ENCODE measurements at regions not wholly inside any gene's neighbourhood (a gene's known extent, or its start where the extent isn't known, plus 50 kb on each side); places are given as distances from the start of the nearest gene placed in this dataset.
"Not testable (repeated sequence)": the region's sequence is repeated elsewhere in the genome, so short reads cannot be mapped to it uniquely, and the experiment has no call there.

- DNase-seq (ENCODE audit: low read depth in 2 of 2) = no peak
Observed at GRCh38 chr4:152063621-152064240, 302.9 kb upstream of the GATB start.

DNA sequence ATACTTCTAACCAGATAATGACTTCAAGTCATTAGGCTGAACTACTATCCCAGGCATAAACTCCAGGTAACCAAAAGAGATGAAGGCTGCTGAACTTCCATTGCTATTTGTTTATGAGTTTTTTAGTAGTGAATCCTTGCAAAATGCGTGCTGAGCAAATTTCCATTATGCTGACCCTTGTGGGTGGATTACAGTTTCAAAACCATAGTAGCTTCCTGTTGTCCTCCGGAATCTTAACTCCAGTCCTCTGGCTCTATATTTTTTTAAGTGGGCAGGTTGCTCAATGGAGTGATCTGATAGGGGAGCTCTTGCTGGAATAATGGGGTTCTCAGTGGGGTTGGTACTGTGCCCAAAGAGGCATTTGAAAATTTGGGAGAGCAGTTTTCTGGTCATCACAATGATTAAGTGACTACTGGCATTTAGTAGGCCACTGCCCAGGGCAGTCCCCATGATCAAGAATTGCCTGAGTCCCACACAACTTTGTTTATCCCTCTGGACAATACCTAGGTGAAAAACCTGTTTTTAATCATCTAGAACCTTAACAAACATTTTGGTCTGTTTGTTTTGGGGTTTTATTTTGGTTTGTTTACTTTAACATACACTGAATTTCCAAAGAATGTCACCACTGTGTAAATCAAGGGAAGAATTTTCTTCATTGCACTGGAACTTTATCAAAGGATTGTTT is 302.3 kb upstream of the GATB start:
- DNase-seq (ENCODE audit: low read depth in 2 of 2) = no peak

- no peak for DNase-seq (ENCODE audit: low read depth in 2 of 2)
Observed at GRCh38 chr4:152054731-152055130, 293.9 kb upstream of the GATB start.

- DNase-seq (ENCODE audit: low read depth in 2 of 2) = no peak
Observed at GRCh38 chr4:152052451-152053057, 291.7 kb upstream of the GATB start.

DNA sequence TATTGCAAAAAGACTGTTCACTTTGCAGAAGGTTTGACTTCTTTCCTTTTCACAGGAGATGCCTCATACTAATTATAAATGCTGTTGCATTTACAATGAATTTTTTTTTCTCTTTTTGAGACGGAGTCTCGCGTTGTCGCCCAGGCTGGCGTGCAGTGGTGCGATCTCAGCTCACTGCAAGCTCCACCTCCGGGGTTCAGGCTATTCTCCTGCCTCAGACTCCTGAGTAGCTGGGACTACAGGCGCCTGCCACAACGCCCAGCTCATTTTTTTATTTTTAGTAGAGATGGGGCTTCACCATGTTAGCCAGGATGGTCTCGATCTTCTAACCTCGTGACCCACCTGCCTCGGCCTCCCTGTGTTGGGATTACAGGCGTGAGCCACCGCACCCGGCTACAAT is 290.5 kb upstream of the GATB start:
- not testable (repeated sequence) for DNase-seq (ENCODE audit: low read depth in 2 of 2)

GRCh38 chr4:152050106-152050505 is 289.3 kb upstream of the GATB start:
- no peak for DNase-seq (ENCODE audit: low read depth in 2 of 2)

DNA sequence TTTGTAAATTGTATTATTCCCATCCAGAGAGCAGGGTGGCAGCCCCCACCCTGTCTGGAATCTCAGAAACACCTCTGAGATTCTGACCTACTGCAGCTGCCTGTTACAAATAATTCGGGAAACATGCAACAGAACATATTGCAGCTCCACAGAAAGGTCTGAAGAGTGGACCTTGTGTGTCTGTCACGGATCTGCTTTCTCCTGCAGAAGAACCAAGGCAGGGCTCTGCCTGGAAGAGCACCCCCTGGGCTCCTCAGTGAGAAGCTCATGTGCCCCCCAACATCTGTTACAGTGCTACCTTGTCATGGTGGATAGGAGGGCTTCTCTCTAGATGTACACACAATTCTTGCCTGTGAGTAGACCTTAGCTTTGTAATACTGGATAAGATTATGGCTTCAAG is 286.6 kb upstream of the GATB start:
- DNase-seq (ENCODE audit: low read depth in 2 of 2) = no peak

- DNase-seq (ENCODE audit: low read depth in 2 of 2) = no peak
Observed at GRCh38 chr4:152045807-152046571, 285.2 kb upstream of the GATB start.

- DNase-seq (ENCODE audit: low read depth in 2 of 2) = no peak
Observed at GRCh38 chr4:152045449-152045806, 284.6 kb upstream of the GATB start.

DNA sequence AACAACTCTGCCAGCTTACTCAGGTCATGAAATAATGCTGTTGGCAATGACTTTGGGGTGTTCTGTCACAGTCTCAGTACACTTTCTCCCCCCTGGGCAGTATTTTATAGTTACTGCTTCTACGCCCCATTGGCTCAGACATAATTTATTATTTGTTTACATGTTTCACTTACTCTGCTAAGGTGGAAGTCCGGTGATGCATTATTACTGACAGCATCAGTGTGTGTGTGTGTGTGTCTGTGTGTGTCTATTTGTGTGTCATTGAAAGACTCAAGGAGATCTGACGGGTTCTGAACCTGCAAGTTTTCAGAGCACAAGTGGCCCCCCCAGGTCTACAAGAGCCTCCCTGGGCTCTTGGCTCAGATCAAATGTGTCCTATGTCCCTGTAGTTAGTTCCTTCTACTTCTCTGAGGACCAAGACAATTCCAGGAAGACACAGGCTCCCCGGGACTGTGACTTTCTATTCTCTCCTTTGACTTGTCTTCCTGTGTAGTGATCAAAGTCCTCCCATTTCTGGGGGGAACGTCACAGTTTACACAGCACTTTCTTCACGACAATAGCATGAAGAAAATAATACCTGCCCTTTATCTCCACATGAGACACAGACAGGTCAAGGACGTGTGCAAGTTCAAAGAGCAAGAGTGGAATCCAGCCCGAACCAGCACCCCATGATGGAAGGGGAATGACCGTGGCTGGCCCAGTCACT is 283.7 kb upstream of the GATB start:
- DNase-seq (ENCODE audit: low read depth in 2 of 2) = no peak

DNA sequence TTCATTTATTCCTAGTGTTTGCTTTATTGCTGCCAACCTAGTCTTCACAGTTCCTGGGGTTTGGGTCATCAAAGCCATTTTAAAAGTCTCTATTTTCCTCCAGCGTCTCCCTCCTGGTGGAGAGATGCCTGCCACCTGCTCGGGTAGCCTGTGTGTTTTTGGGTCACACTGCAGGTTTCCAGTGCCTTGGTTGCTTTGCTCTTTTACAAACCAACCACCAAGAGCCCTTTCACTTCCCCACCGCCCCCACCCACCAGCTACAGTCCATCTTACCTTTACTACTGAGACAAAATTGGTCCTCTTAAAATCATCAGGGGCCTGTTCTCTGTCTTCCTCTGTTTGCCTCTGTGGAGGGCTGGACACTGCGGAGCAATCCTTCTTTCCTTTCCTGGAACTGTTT is 280.5 kb upstream of the GATB start:
- DNase-seq (ENCODE audit: low read depth in 2 of 2) = no peak

GRCh38 chr4:152039691-152040090 is 278.9 kb upstream of the GATB start:
- no peak for DNase-seq (ENCODE audit: low read depth in 2 of 2)

DNA sequence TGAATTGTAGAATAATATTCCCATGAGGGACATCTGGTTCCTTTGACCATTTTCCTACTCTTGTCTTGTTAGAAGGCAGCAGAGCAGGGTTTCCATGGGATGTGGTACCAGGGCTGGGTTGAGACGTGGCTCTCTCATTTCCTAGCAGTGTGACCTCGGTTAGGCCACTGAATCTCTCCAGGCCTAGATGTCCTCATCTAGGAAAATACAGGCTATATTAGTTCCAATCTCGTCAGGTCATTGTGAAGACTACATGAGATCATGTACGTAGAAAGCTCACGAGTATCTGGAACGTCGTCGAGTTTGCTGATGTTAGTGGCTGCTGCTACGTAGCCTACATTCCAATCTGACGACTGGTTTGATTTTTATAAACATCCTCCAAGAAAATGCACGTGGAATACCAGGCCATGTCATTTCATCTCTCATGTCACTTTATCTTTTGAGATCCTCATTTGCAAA is 278.2 kb upstream of the GATB start:
- DNase-seq (ENCODE audit: low read depth in 2 of 2) = no peak

- no peak for DNase-seq (ENCODE audit: low read depth in 2 of 2)
Observed at GRCh38 chr4:152038238-152038637, 277.4 kb upstream of the GATB start.

GRCh38 chr4:152037435-152037834 is 276.6 kb upstream of the GATB start:
- no peak for DNase-seq (ENCODE audit: low read depth in 2 of 2)

DNA sequence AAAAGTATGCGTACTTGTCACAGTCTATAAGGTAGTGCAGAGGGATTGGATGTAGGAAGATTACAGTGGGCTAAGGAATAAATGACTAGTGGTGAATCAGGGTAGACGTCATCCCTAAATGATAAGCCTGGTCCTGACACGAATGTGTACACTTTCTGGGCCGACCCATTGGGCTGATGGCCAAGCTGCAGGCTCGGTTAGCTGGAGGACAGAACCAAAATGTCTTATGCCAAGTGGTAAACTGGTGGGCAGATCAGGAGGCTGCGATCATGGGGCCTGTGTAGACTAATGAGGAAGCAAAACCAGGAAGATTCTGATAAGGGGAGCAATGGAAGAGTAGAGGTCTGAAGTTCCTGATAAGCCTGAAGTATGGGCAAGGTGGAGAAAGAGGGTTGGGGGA is 272.8 kb upstream of the GATB start:
- DNase-seq (ENCODE audit: low read depth in 2 of 2) = no peak

DNA sequence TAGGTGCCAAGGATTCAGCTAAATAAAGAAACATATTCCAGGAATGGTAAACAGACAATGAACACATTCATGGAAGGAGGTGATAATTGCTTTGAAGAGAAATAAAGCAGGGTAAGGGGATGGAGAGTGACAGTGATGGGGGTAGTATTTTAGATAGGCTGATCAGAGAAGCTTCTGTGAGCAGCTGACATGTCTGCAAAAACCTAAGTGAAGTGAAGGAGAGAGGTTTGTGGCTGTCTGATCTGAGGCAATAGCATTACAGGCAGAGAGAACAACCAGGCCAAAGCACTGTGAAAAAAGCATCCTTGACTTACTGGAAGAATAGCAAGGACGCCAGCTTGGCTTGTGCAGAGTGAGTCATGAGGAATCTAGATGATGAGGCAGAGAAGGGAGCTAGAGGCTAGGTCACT is 271.9 kb upstream of the GATB start:
- peak in 1 of 2 experiments; percentile 8 for DNase-seq (ENCODE audit: low read depth in 2 of 2)

- no peak for DNase-seq (ENCODE audit: low read depth in 2 of 2)
Observed at GRCh38 chr4:152029631-152030030, 268.8 kb upstream of the GATB start.

GRCh38 chr4:152028131-152028530 is 267.3 kb upstream of the GATB start:
- no peak for DNase-seq (ENCODE audit: low read depth in 2 of 2)

- DNase-seq (ENCODE audit: low read depth in 2 of 2) = no peak
Observed at GRCh38 chr4:152024881-152025280, 264.1 kb upstream of the GATB start.

GRCh38 chr4:152023674-152024073 is 262.9 kb upstream of the GATB start:
- DNase-seq (ENCODE audit: low read depth in 2 of 2) = no peak

DNA sequence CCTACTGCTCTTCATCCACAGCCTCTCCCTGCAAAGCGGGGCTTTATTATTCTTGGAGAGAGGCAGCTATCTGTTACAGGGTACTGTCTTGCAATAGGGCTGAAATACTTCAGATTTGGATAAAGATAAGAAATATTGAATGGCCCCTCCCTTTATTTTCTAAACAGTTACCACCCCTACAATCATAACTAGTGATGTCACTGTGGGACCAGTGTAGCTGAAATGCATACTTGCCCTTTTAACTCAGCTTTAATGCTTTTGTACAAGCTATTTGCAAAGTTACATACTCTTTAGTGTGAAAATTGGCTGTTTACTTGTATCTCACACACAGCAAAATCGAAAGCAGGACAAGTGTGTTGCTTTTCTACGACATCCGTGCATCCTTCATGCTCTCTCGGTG is 261.7 kb upstream of the GATB start:
- DNase-seq (ENCODE audit: low read depth in 2 of 2) = no peak
